ENCODE measurements at regions not wholly inside any gene's neighbourhood (a gene's known extent, or its start where the extent isn't known, plus 50 kb on each side); places are given as distances from the start of the nearest gene placed in this dataset.

DNA sequence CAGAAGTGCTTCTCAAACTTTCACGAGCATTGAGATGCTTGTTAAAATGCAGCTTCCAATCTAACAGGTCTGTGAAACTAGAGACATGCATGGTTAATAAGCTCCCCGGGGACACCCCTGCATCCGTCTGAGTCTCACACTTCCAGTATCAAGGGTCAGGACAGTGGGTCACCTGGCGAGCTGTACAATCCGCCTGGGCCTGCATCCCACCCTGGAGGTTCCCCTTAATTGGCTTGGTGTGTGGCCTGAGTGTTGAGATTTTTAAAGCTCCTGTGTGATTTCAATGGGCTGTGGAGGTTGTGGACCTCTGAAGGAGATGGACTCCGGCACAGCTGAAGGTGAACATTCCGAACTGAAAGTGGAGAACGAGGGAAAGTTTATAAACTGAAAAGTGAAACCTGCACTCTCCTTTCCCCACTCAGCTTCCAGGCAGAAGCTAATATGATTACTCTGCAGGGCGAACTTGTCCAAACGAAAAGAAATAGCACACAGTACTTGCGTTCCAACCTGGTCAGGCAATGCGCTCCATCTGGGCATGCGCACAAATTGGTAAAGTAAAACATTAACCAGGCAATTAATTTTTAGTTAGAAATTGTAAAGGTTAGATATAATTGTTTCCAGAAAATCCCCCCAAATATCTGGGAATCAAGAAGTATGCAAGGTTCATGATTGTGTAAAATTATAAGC, 191.7 kb upstream of the ALKAL2 start:
- no peak for DNase-seq (ENCODE audit: low read depth in 2 of 2)

DNA sequence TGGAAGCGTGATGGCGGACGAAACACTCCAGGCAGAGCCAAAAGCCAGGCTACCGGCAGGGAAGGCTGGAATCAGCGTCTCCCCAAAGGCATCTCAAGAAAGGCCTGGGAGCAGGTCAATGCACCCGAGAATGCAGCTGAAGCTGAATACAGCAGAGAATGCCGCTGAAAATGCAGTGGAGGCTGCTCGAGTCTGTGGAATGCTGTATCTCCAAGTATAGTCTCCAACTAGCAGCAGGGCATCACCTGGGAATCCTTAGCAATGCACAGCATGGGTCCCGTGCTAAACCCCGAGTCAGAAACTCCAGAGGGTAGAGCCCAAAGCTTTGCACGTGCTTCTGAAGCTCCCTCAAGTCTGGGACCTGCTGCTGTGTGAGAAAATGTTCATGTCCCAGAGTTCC, 191.1 kb upstream of the ALKAL2 start:
- DNase-seq (ENCODE audit: low read depth in 2 of 2): no peak

- DNase-seq (ENCODE audit: low read depth in 2 of 2): no peak
These were observed 183.7 kb upstream of the ALKAL2 start for GRCh38 chr2:471560-471959.

GRCh38 chr2:469514-469913, 181.6 kb upstream of the ALKAL2 start:
- DNase-seq (ENCODE audit: low read depth in 2 of 2): no peak

GRCh38 chr2:468648-469336, 180.9 kb upstream of the ALKAL2 start:
- no peak for DNase-seq (ENCODE audit: low read depth in 2 of 2)

DNA sequence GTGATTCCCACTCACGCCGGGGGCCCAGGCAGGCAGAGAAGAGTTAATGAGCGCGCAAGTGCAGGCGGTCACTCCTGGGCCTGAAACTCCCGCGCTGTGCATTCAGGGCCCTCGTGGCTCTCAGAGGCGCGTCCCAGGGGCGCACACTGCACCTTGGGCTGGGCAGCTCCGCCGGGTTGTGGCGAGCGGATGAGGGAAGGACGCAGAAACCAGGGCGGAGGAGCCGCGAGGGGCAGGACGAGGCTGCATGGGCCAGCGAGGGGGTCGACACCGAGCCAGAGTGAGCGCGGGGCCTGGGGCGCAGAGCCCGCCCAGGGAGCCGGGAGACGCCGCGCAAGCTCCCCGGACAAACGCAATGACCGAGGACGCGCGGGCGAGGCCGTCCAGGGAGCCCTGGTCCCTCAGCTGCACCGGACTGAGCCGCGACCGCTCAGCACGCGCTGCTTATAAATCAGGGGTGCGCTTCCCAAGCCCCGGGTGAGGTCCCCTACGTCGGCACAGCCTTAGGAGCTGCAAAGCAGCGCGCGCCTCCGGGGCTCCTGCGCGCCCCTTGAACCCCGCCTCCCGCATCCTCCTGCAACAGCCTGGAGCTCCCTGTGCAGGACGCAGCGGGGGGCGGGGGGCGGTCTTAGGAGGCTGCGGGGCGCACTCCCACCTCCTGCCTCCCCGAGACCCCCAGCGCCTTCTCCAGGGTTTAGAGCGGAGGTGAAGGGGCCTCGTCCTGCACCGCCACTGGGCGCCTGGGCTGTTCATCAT, 180.2 kb upstream of the ALKAL2 start:
- no peak for DNase-seq (ENCODE audit: low read depth in 2 of 2)

DNA sequence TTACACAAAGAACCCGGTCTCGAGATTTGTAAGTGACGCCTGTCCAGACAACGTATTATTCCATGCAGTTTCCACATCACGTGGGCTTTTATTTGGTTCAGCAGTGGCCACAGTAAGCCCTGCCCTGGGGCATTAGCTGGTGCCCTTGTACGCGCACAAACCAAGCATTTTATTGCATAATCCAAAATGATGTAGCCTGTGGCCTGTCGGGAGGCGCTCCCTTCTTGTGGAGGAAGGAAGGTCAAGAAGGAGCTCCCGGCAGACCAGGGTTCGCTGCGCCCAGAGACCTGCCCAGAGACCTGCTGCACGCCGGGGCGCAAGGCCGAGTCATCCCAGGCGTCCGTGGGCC, 179.6 kb upstream of the ALKAL2 start:
- DNase-seq (ENCODE audit: low read depth in 2 of 2): no peak

- no peak for DNase-seq (ENCODE audit: low read depth in 2 of 2)
These were observed 179.2 kb upstream of the ALKAL2 start for GRCh38 chr2:467101-467500.

GRCh38 chr2:464562-465309, 176.8 kb upstream of the ALKAL2 start:
- DNase-seq (ENCODE audit: low read depth in 2 of 2): no peak

- DNase-seq (ENCODE audit: low read depth in 2 of 2): peak in 1 of 2 donors; percentile 10
These were observed 173.0 kb upstream of the ALKAL2 start for GRCh38 chr2:460861-461260.

- no peak for DNase-seq (ENCODE audit: low read depth in 2 of 2)
These were observed 172.0 kb upstream of the ALKAL2 start for GRCh38 chr2:459931-460330.

GRCh38 chr2:458425-458815, 170.5 kb upstream of the ALKAL2 start:
- DNase-seq (ENCODE audit: low read depth in 2 of 2): no peak

GRCh38 chr2:457792-458424, 170.0 kb upstream of the ALKAL2 start:
- DNase-seq (ENCODE audit: low read depth in 2 of 2): no peak

DNA sequence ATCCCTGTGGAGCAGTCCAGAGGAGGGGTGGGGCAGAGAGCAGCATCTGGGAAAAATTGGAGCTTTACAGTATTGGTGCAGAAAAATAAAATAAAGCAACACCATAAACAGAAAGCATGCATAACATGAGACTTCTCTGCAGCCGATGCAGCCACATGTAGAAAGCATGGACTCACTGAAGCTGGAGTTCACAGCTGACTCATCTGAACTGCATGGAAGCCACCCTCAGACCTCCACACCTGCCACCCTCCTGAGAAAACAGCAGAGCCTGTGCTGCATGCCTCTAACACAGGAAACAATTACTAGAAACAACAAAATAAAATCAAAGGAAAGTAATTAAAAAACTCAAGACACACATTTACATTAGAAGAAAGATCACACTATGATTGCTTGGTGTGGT, 169.4 kb upstream of the ALKAL2 start:
- no peak for DNase-seq (ENCODE audit: low read depth in 2 of 2)

GRCh38 chr2:455913-456312, 168.0 kb upstream of the ALKAL2 start:
- DNase-seq (ENCODE audit: low read depth in 2 of 2): no peak

DNA sequence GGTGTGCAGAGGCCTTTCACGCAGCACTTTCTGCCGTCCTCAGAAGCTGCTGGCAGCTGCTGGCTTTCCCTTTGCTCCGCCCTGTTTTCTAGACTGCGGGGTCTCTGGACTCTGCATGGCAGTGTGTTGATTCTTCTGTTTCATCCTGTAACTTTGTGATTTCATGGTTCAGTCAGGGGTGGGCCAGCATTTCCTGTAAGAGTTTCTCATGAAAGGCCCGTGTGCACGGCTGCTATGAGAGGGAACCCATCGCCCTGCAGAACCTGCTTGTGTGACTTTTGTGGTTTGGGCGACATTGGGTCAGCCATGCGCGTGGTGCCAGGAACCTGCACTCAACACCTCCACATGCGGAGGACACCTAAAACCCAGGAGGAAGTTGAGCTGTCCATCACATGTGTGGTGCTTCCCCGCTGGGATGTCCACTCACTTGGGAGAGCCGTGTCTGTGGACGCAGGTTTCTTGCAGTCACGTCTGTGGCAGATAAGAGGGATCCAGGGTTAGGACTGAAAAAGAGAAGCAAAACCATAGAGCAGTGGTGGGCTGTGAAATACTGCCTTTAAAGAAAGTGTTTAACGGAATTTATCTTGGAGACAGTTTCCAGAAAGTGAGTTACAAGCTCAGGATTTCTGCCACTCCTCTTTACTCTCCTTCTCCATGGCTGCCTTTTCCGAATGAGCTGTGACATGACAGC, 167.3 kb upstream of the ALKAL2 start:
- DNase-seq (ENCODE audit: low read depth in 2 of 2): no peak

DNA sequence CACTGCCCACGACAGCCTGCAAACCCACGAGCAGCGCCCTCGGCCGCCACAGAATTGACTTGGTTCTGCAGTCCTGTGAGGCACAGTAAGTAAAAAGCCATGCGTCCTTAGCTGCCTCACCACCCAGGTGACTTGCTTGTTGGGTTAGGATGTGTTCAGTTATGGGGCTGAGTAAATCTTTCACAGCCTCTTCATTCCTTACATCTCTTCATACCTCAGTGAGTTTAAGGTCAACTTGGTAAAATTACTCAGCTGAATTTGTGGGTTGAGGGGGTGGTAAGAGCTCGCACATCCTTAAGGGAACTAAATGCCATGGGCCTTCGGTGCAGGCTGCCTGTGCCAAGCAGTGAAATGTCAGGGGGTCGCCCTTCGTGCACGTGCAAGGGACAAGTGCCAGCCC, 165.2 kb upstream of the ALKAL2 start:
- DNase-seq (ENCODE audit: low read depth in 2 of 2): no peak

- DNase-seq (ENCODE audit: low read depth in 2 of 2): no peak
These were observed 163.6 kb upstream of the ALKAL2 start for GRCh38 chr2:451495-451894.

- DNase-seq (ENCODE audit: low read depth in 2 of 2): no peak
These were observed 161.6 kb upstream of the ALKAL2 start for GRCh38 chr2:449246-450067.

GRCh38 chr2:447902-448665, 160.2 kb upstream of the ALKAL2 start:
- no peak for DNase-seq (ENCODE audit: low read depth in 2 of 2)
